ENCODE measurements at regions not wholly inside any gene's neighbourhood (a gene's known extent, or its start where the extent isn't known, plus 50 kb on each side); places are given as distances from the start of the nearest gene placed in this dataset.

DNA sequence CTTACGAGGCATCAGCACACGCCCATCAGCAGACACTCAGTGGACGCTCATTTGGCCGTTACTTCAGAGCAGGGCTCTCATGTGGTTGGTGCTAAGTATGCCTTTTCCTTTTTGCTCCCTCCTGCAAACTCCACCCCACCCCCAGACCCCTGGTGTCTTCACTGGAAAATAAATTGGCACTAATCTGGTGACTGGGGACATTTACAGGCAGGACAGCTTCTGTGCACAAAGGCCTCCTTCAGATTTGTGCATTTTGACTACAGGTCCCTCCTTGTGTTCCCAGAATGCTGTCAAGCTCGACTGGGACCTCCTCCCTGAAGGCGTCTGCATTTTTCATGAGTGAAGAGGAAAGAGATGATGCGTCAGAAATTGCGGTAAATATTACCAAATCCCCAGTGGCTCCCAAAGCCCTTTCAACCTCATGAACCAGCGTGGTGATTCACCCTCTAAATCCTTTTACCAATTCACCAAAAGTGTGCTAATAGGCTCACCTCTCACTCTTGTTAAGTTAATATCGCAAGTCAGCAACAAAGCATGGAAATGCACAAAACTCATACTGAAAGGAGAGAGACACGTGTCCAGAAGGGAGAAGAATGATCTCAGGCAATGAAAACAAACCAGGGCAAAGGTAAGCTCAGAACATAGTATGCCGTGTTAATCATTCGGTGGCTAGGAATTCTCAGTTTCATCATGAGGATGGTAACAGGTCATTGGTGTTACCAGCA, 119.0 kb downstream of the NKX6-1 start:
- intact Hi-C loops (cut with micrococcal nuclease; ENCODE audit: unreplicated experiment): no loop called here
- peak overlapping the region; percentile 87 for H3K27ac ChIP-seq
- peak overlapping the region; percentile 43 for H3K4me2 ChIP-seq
- H3K4me3 ChIP-seq: no peak overlapping the region; the same call in 1 of the 2 replicates
- H3K9me3 ChIP-seq (ENCODE audit: insufficient read depth, low read depth): no peaks in the 10 kb centered on the region
- H3K36me3 ChIP-seq (ENCODE audit: low read depth): no peaks in the 10 kb centered on the region
- no peaks in the 10 kb centered on the region for H3K9me2 ChIP-seq (ENCODE audit: insufficient read depth)
- ChIA-PET CTCF (no interaction called here), POLR2A (ENCODE audit: unreplicated experiment) (no interaction called here)
- H3K27me3 ChIP-seq (ENCODE audit: insufficient read depth, low read depth): no peaks in the 10 kb centered on the region
- no TSS peak for BruUV-seq (replicated peaks)
- H3K79me2 ChIP-seq (ENCODE audit: low read depth): no peaks in the 10 kb centered on the region
- no peak for TF ChIP-seq EZH2 (IDR thresholded peaks at IDR 0.05; ENCODE audit: low read depth)
- TF ChIP-seq, protein P1, sequence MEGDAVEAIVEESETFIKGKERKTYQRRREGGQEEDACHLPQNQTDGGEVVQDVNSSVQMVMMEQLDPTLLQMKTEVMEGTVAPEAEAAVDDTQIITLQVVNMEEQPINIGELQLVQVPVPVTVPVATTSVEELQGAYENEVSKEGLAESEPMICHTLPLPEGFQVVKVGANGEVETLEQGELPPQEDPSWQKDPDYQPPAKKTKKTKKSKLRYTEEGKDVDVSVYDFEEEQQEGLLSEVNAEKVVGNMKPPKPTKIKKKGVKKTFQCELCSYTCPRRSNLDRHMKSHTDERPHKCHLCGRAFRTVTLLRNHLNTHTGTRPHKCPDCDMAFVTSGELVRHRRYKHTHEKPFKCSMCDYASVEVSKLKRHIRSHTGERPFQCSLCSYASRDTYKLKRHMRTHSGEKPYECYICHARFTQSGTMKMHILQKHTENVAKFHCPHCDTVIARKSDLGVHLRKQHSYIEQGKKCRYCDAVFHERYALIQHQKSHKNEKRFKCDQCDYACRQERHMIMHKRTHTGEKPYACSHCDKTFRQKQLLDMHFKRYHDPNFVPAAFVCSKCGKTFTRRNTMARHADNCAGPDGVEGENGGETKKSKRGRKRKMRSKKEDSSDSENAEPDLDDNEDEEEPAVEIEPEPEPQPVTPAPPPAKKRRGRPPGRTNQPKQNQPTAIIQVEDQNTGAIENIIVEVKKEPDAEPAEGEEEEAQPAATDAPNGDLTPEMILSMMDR (conservative IDR thresholded peaks at IDR 0.05): no peak
- H3K4me1 ChIP-seq (replicated peaks; ENCODE audit: insufficient read depth): peaks cover 20% of the 10 kb centered on the region
- peak overlapping the region; percentile 69 for H2AFZ ChIP-seq
- DNase-seq: peak; percentile 22 to 88
- peaks cover 9% of the 10 kb centered on the region; the same call in 1 of the 2 replicates for H3F3A ChIP-seq (ENCODE audit: insufficient read depth, low read depth)
- no peaks in the 10 kb centered on the region for H4K20me1 ChIP-seq (ENCODE audit: insufficient read depth)

DNA sequence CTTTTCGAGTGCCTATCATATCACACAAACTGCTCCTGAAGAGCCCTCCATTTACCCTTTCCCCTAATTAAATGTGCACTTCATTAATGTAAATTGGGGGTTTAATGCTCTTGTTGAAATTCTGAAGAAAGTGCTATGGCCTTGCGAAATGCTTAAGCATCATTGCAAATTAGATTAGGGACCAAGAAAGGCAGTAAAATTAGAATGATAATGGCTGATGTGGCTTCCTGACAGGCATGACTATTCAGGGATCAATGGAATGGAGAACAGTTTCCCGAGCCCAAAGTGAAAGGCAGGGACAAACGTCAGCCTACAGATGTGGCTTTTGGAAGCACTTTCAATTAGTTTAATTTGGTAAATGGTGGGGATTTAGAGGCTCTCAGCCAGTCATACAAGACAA, 120.1 kb downstream of the NKX6-1 start:
- TF ChIP-seq, protein P1 (conservative IDR thresholded peaks at IDR 0.05): no peak
- TF ChIP-seq EZH2 (IDR thresholded peaks at IDR 0.05; ENCODE audit: low read depth): no peak
- DNase-seq: no peak
- no TSS peak for BruUV-seq (replicated peaks)
- H3K27ac ChIP-seq: no peak overlapping the region
- no peaks in the 10 kb centered on the region for H3K27me3 ChIP-seq (ENCODE audit: insufficient read depth, low read depth)
- H3K79me2 ChIP-seq (ENCODE audit: low read depth): no peaks in the 10 kb centered on the region
- POLR2A ChIA-PET (ENCODE audit: unreplicated experiment): no interaction called here
- intact Hi-C loops (cut with micrococcal nuclease; ENCODE audit: unreplicated experiment): no loop called here
- H2AFZ ChIP-seq: no peak overlapping the region
- H3K4me2 ChIP-seq: no peak overlapping the region
- H3K36me3 ChIP-seq (ENCODE audit: low read depth): no peaks in the 10 kb centered on the region
- peaks cover 20% of the 10 kb centered on the region for H3K4me1 ChIP-seq (replicated peaks; ENCODE audit: insufficient read depth)
- peaks cover 9% of the 10 kb centered on the region; the same call in 1 of the 2 replicates for H3F3A ChIP-seq (ENCODE audit: insufficient read depth, low read depth)
- CTCF ChIA-PET: no interaction called here
- H3K9me3 ChIP-seq (ENCODE audit: insufficient read depth, low read depth): no peaks in the 10 kb centered on the region
- no peaks in the 10 kb centered on the region for H3K9me2 ChIP-seq (ENCODE audit: insufficient read depth)
- no peaks in the 10 kb centered on the region for H4K20me1 ChIP-seq (ENCODE audit: insufficient read depth)
- H3K4me3 ChIP-seq: no peak overlapping the region

DNA sequence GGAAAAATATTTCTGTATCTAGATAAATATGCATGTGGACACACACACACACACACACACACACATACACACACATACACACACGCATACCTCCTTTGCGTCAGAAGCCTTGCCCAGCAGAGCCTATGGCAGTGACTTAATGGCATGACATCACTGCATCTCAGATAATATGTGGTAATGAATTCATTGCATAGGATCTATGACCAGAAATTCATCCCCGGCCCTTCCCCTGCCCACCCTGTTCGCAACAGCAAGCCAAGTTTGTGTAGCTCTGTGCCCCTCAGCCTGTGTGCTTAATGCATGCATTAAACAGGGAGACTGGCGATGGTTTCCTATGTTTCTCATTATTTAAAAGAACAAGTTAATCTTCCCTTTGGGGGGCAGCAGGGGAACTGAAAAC, 120.7 kb downstream of the NKX6-1 start:
- ChIA-PET POLR2A (ENCODE audit: unreplicated experiment) (no interaction called here), CTCF (no interaction called here)
- H3K4me2 ChIP-seq: no peak overlapping the region
- H2AFZ ChIP-seq: no peak overlapping the region
- intact Hi-C loops (cut with micrococcal nuclease; ENCODE audit: unreplicated experiment): no loop called here
- H4K20me1 ChIP-seq (ENCODE audit: insufficient read depth): no peaks in the 10 kb centered on the region
- no peak overlapping the region for H3K4me3 ChIP-seq
- no peaks in the 10 kb centered on the region for H3K79me2 ChIP-seq (ENCODE audit: low read depth)
- H3K27ac ChIP-seq: no peak overlapping the region
- peaks cover 9% of the 10 kb centered on the region; the same call in 1 of the 2 replicates for H3F3A ChIP-seq (ENCODE audit: insufficient read depth, low read depth)
- peaks cover 20% of the 10 kb centered on the region for H3K4me1 ChIP-seq (replicated peaks; ENCODE audit: insufficient read depth)
- BruUV-seq (replicated peaks): no TSS peak
- H3K9me3 ChIP-seq (ENCODE audit: insufficient read depth, low read depth): no peaks in the 10 kb centered on the region
- DNase-seq: no peak
- no peak for TF ChIP-seq EZH2 (IDR thresholded peaks at IDR 0.05; ENCODE audit: low read depth)
- TF ChIP-seq, protein P1 (conservative IDR thresholded peaks at IDR 0.05): no peak
- H3K36me3 ChIP-seq (ENCODE audit: low read depth): no peaks in the 10 kb centered on the region
- H3K9me2 ChIP-seq (ENCODE audit: insufficient read depth): no peaks in the 10 kb centered on the region
- H3K27me3 ChIP-seq (ENCODE audit: insufficient read depth, low read depth): no peaks in the 10 kb centered on the region
